NCI-H1105 treated with DMSO at 0.1 percent for 48 hours (cell line): ENCODE measurements at regions not wholly inside any gene's neighbourhood (a gene's known extent, or its start where the extent isn't known, plus 50 kb on each side); places are given as distances from the start of the nearest gene placed in this dataset.
"Not testable (repeated sequence)": the region's sequence is repeated elsewhere in the genome, so short reads cannot be mapped to it uniquely, and the experiment has no call there.

Source experiments
- DNase-seq: peaks from one replicate; lab custom pipeline; 2025; lab: John Stamatoyannopoulos, UW

- DNase-seq, result no peak
Measured at GRCh38 chr2:193331676-193332075, 1136.9 kb upstream of the TMEFF2 start.

- DNase-seq, result no peak
Measured at GRCh38 chr2:193326296-193326695, 1131.6 kb upstream of the TMEFF2 start.

- DNase-seq, result no peak
Measured at GRCh38 chr2:193315428-193316091, 1120.8 kb upstream of the TMEFF2 start.

- DNase-seq, result peak; percentile 88
Measured at GRCh38 chr2:193303464-193303863, 1108.7 kb upstream of the TMEFF2 start.

GRCh38 chr2:193294371-193294770 lies 1099.6 kb upstream of the TMEFF2 start:
- DNase-seq, result no peak

GRCh38 chr2:193279361-193279760 lies 1084.6 kb upstream of the TMEFF2 start:
- DNase-seq, result no peak

GRCh38 chr2:193276988-193277387 lies 1082.3 kb upstream of the TMEFF2 start:
- DNase-seq, result no peak

- DNase-seq, result no peak
Measured at GRCh38 chr2:193276560-193276959, 1081.8 kb upstream of the TMEFF2 start.

- DNase-seq, result no peak
Measured at GRCh38 chr2:193276069-193276468, 1081.3 kb upstream of the TMEFF2 start.

GRCh38 chr2:193272011-193272410 lies 1077.3 kb upstream of the TMEFF2 start:
- no peak for DNase-seq

- DNase-seq, result no peak
Measured at GRCh38 chr2:193270816-193271215, 1076.1 kb upstream of the TMEFF2 start.

GRCh38 chr2:193267496-193268002 lies 1072.8 kb upstream of the TMEFF2 start:
- DNase-seq, result no peak

GRCh38 chr2:193253014-193253530 lies 1058.3 kb upstream of the TMEFF2 start:
- no peak for DNase-seq

- DNase-seq, result no peak
Measured at GRCh38 chr2:193251909-193252308, 1057.2 kb upstream of the TMEFF2 start.

- DNase-seq, result no peak
Measured at GRCh38 chr2:193250389-193250788, 1055.7 kb upstream of the TMEFF2 start.

- DNase-seq, result no peak
Measured at GRCh38 chr2:193240752-193241151, 1046.0 kb upstream of the TMEFF2 start.

GRCh38 chr2:193231634-193232033 lies 1036.9 kb upstream of the TMEFF2 start:
- DNase-seq, result no peak

GRCh38 chr2:193228276-193228675 lies 1033.5 kb upstream of the TMEFF2 start:
- DNase-seq, result no peak

GRCh38 chr2:193222454-193222853 lies 1027.7 kb upstream of the TMEFF2 start:
- DNase-seq, result no peak

GRCh38 chr2:193219413-193219812 lies 1024.7 kb upstream of the TMEFF2 start:
- no peak for DNase-seq

GRCh38 chr2:193201583-193201982 lies 1006.9 kb upstream of the TMEFF2 start:
- no peak for DNase-seq

- DNase-seq, result no peak
Measured at GRCh38 chr2:193199322-193199721, 1004.6 kb upstream of the TMEFF2 start.

- no peak for DNase-seq
Measured at GRCh38 chr2:193187816-193188215, 993.1 kb upstream of the TMEFF2 start.

- DNase-seq, result not testable (repeated sequence)
Measured at GRCh38 chr2:193170981-193171380, 976.2 kb upstream of the TMEFF2 start.
